GM23338 (cell line): ENCODE measurements at regions not wholly inside any gene's neighbourhood (a gene's known extent, or its start where the extent isn't known, plus 50 kb on each side); places are given as distances from the start of the nearest gene placed in this dataset.

Experiments used
- ATAC-seq: fragments of 200-7000 bp; cut with Tn5 transposase; 3 replicates; pipeline ENCODE4 v1.9.1; 2020
- DNase-seq: peaks from one replicate; pipeline ENCODE4 v3.0.0-alpha.2; 2015; ENCODE audit warnings: low spot score
- H2AFZ ChIP-seq: fragments of 200-600 bp; sonication (generic); 2 replicates; pipeline ENCODE4 v1.8.0; 2016; ENCODE audit warnings: antibody characterized with exemption, mild to moderate bottlenecking, moderate library complexity
- H3F3A ChIP-seq: fragments of 200-600 bp; sonication (generic); replicated peaks from 2 replicates; pipeline ENCODE4 v1.8.0; 2017; ENCODE audit warnings: antibody characterized with exemption, mixed run types, low read depth
- H3K27ac ChIP-seq: fragments of 200-600 bp; sonication (generic); 2 replicates; pipeline ENCODE4 v1.6.1; 2016; ENCODE audit warnings: low read depth
- H3K27me3 ChIP-seq: fragments of 200-600 bp; sonication (generic); 2 replicates; pipeline ENCODE4 v1.8.0; 2016; ENCODE audit warnings: mild to moderate bottlenecking, mixed run types, moderate library complexity; ENCODE audit not compliant: insufficient read depth
- H3K36me3 ChIP-seq: fragments of 200-600 bp; sonication (generic); 2 replicates; pipeline ENCODE4 v1.8.0; 2016; ENCODE audit warnings: mild to moderate bottlenecking; ENCODE audit not compliant: insufficient read depth
- H3K4me1 ChIP-seq: fragments of 200-600 bp; sonication (generic); 2 replicates; pipeline ENCODE4 v1.8.0; 2016; ENCODE audit warnings: mild to moderate bottlenecking, moderate library complexity; ENCODE audit not compliant: insufficient read depth
- H3K4me2 ChIP-seq: fragments of 200-600 bp; sonication (generic); 2 replicates; pipeline ENCODE4 v1.7.1; 2017; ENCODE audit warnings: mixed run types
- H3K4me3 ChIP-seq: fragments of 200-600 bp; sonication (generic); 2 replicates; pipeline ENCODE4 v1.6.1; 2016; ENCODE audit warnings: mixed run types
- H3K79me2 ChIP-seq: fragments of 200-600 bp; sonication (generic); replicated peaks from 2 replicates; pipeline ENCODE4 v1.8.0; 2017; ENCODE audit warnings: mild to moderate bottlenecking; ENCODE audit not compliant: insufficient read depth
- H3K9me2 ChIP-seq: fragments of 200-600 bp; sonication (generic); 2 replicates; pipeline ENCODE4 v1.8.0; 2017; ENCODE audit not compliant: insufficient read depth
- H4K20me1 ChIP-seq: fragments of 200-600 bp; sonication (generic); replicated peaks from 2 replicates; pipeline ENCODE4 v1.8.0; 2017; ENCODE audit warnings: mild to moderate bottlenecking; ENCODE audit not compliant: insufficient read depth
- H3K27ac Mint-ChIP-seq: 2 replicates; pipeline ENCODE4 v1.8.0; 2020; ENCODE audit warnings: inconsistent platforms, mild to moderate bottlenecking, moderate library complexity, mixed read lengths
- H3K27me3 Mint-ChIP-seq: 3 replicates; pipeline ENCODE4 v1.8.0; 2022; ENCODE audit warnings: low read depth, mild to moderate bottlenecking, moderate library complexity, mixed read lengths, inconsistent platforms; ENCODE audit not compliant: insufficient read depth, poor library complexity
- H3K36me3 Mint-ChIP-seq: 3 replicates; pipeline ENCODE4 v1.8.0; 2021; ENCODE audit warnings: low read depth, mild to moderate bottlenecking, inconsistent platforms, moderate library complexity, mixed read lengths
- H3K4me1 Mint-ChIP-seq: 3 replicates; pipeline ENCODE4 v1.8.0; 2020; ENCODE audit warnings: mild to moderate bottlenecking, inconsistent platforms, mixed read lengths
- H3K4me3 Mint-ChIP-seq: 3 replicates; pipeline ENCODE4 v1.8.0; 2021; ENCODE audit warnings: moderate library complexity, mild to moderate bottlenecking, inconsistent platforms, mixed read lengths
- H3K9me3 Mint-ChIP-seq: 3 replicates; pipeline ENCODE4 v1.8.0; 2020; ENCODE audit warnings: moderate library complexity, mild to moderate bottlenecking, inconsistent platforms, mixed read lengths
- CTCF ChIP-seq, 2 experiments: fragments of 200-600 bp in 1 of 2; sonication (generic) in 1 of 2; conservative IDR thresholded peaks; 2 replicates each; pipeline versions ENCODE4 v1.5.1 to v1.6.1; 2016 to 2017; ENCODE audit warnings: antibody characterized with exemption in 2 of 2, low read depth in 2 of 2, mild to moderate bottlenecking in 2 of 2, moderate library complexity in 1 of 2
- EZH2 ChIP-seq: fragments of 200-600 bp; sonication (generic); IDR thresholded peaks from one replicate; pipeline ENCODE4 v1.8.0; 2017; ENCODE audit warnings: antibody characterized with exemption, mild to moderate bottlenecking, low read depth; ENCODE audit not compliant: unreplicated experiment
- EZH2phosphoT487 ChIP-seq: fragments of 200-600 bp; sonication (generic); IDR thresholded peaks from one replicate; pipeline ENCODE4 v1.8.1; 2018; ENCODE audit warnings: antibody characterized with exemption; ENCODE audit not compliant: unreplicated experiment
- JUNB ChIP-seq: IDR thresholded peaks from one replicate; pipeline ENCODE4 v1.6.1; 2016; ENCODE audit warnings: antibody characterized with exemption; ENCODE audit not compliant: unreplicated experiment
- NANOG ChIP-seq: IDR thresholded peaks from 2 replicates; pipeline ENCODE4 v1.6.1; 2016; ENCODE audit warnings: antibody characterized with exemption, borderline replicate concordance
- POLR2AphosphoS5 ChIP-seq: IDR thresholded peaks from 2 replicates; pipeline ENCODE4 v1.6.1; 2016; ENCODE audit warnings: antibody characterized with exemption, low read depth
- REST ChIP-seq: IDR thresholded peaks from one replicate; pipeline ENCODE4 v1.6.1; 2018; ENCODE audit warnings: antibody characterized with exemption; ENCODE audit not compliant: unreplicated experiment
- STAT1 ChIP-seq: IDR thresholded peaks from one replicate; pipeline ENCODE4 v1.6.1; 2016; ENCODE audit warnings: antibody characterized with exemption; ENCODE audit not compliant: unreplicated experiment
- ZNF114 ChIP-seq: fragments of 250-450 bp; sonication (Bioruptor Pico); IDR thresholded peaks from 2 replicates; pipeline ENCODE4 v1.5.0; 2020; ENCODE audit warnings: mild to moderate bottlenecking, moderate library complexity
- ZNF331 ChIP-seq: fragments of 250-450 bp; sonication (Bioruptor Pico); IDR thresholded peaks from 2 replicates; pipeline ENCODE4 v1.5.0; 2020; ENCODE audit warnings: low read depth, mild to moderate bottlenecking, moderate library complexity
- TF ChIP-seq, protein P1 (sequence below): IDR thresholded peaks from 2 replicates; pipeline ENCODE4 v1.6.1; 2016; ENCODE audit warnings: antibody characterized with exemption

DNA sequence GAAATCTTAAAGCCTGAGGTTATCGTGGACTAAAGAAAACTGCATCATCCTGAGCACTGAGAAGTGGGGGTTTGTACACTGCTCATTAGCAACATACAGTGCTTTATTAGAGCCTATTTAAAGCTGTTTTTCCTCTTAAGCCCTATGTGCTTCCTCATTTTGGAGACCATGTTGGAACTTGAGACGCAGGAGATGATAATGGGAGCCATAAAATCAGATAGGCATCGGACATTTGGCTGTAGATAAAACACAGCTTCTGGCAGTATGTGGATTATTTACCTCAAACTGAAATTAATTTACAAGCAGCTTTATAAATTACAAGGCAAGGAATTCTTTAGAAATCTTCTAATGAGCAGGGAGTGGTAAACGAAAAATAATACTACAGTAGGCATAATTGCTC lies 147.7 kb upstream of the IVNS1ABP start:
- no peaks in the 10 kb centered on the region for H3K4me1 ChIP-seq
- H3F3A ChIP-seq: no peaks in the 10 kb centered on the region
- no peaks in the 10 kb centered on the region for H4K20me1 ChIP-seq
- Mint-ChIP-seq H3K27ac (no peak overlapping the region), H3K27me3 (no peaks in the 10 kb centered on the region), H3K36me3 (no peaks in the 10 kb centered on the region), H3K9me3 (0 out of 3 replicates have a peak, but pooled peaks cover 3% of the 10 kb centered on the region), H3K4me3 (no peak overlapping the region), H3K4me1 (no peaks in the 10 kb centered on the region)
- H3K27ac ChIP-seq: no peak overlapping the region
- H3K79me2 ChIP-seq: no peaks in the 10 kb centered on the region
- TF ChIP-seq EZH2 (no peak), REST (no peak), JUNB (no peak), ZNF114 (CRISPR knock-in tag) (no peak), EZH2phosphoT487 (no peak)
- TF ChIP-seq, protein P1, sequence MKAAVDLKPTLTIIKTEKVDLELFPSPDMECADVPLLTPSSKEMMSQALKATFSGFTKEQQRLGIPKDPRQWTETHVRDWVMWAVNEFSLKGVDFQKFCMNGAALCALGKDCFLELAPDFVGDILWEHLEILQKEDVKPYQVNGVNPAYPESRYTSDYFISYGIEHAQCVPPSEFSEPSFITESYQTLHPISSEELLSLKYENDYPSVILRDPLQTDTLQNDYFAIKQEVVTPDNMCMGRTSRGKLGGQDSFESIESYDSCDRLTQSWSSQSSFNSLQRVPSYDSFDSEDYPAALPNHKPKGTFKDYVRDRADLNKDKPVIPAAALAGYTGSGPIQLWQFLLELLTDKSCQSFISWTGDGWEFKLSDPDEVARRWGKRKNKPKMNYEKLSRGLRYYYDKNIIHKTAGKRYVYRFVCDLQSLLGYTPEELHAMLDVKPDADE: no peak
- H3K4me3 ChIP-seq: no peak overlapping the region
- peak overlapping the region; percentile 21; the same call in 1 of the 2 replicates for H2AFZ ChIP-seq
- H3K27me3 ChIP-seq: no peaks in the 10 kb centered on the region
- ATAC-seq (no peak), DNase-seq (no peak)
- H3K36me3 ChIP-seq: no peaks in the 10 kb centered on the region
- H3K4me2 ChIP-seq: no peak overlapping the region
- H3K9me2 ChIP-seq: peaks cover 7% of the 10 kb centered on the region; the same call in 1 of the 2 replicates

DNA sequence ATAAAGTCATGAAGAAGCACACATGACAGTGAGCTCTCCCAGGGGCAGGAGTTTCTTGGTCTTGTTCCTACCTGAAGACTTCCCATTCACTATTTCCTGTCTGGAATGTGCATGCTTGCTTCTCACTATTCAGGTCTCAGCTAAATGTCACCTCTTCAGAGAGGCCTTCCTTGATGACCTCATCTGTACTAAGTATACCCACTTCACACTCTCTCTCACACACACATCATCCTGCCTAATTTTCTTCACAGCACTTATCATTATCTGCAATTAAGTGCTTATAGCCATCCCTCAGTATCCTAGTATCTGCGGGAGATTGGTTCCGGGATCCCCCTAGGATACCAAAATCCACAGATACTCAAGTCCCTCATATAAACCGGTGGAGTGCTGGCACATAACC lies 146.4 kb upstream of the IVNS1ABP start:
- Mint-ChIP-seq H3K9me3 (0 out of 3 replicates have a peak, but pooled peaks cover 3% of the 10 kb centered on the region), H3K4me3 (no peak overlapping the region), H3K4me1 (no peaks in the 10 kb centered on the region), H3K36me3 (no peaks in the 10 kb centered on the region), H3K27ac (no peak overlapping the region), H3K27me3 (no peaks in the 10 kb centered on the region)
- no peak overlapping the region for H3K27ac ChIP-seq
- no peaks in the 10 kb centered on the region; the same call in 1 of the 2 replicates for H3K9me2 ChIP-seq
- H3K27me3 ChIP-seq: no peaks in the 10 kb centered on the region
- H3F3A ChIP-seq: no peaks in the 10 kb centered on the region
- ATAC-seq: no peak
- no peak overlapping the region for H3K4me2 ChIP-seq
- DNase-seq: no peak
- no peaks in the 10 kb centered on the region for H3K36me3 ChIP-seq
- H4K20me1 ChIP-seq: no peaks in the 10 kb centered on the region
- no peak overlapping the region for H2AFZ ChIP-seq
- no peaks in the 10 kb centered on the region for H3K79me2 ChIP-seq
- no peak overlapping the region for H3K4me3 ChIP-seq
- H3K4me1 ChIP-seq: no peaks in the 10 kb centered on the region
- TF ChIP-seq POLR2AphosphoS5 (no peak), EZH2 (no peak), ZNF331 (CRISPR knock-in tag) (no peak), NANOG (no peak), EZH2phosphoT487 (no peak), ZNF114 (CRISPR knock-in tag) (no peak), CTCF (conservative IDR thresholded peaks at IDR 0.05; ENCODE audit: low read depth in 2 of 2) (no peak), JUNB (no peak), STAT1 (no peak)
